ENCODE measurements at regions not wholly inside any gene's neighbourhood (a gene's known extent, or its start where the extent isn't known, plus 50 kb on each side); places are given as distances from the start of the nearest gene placed in this dataset.

DNA sequence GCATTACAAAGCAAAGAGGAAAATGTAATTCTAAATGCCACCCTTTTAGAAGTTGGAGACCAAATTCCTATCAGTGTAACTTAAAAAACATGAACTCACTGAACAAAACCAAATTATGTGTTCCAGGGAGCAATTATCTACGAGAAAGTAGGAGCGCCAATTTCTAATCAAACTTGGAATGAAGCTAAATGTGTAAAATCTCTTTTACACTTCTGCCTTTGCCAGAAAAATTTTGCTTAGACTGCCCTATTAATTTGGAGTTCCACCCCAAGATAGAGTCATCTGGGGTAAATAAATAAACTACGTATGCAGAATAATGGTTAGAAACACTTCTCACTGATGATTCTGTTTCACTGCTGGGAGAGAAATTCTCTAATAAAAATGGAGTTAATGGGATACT lies 825.6 kb downstream of the MTRR start:
- TF ChIP-seq, protein P1, sequence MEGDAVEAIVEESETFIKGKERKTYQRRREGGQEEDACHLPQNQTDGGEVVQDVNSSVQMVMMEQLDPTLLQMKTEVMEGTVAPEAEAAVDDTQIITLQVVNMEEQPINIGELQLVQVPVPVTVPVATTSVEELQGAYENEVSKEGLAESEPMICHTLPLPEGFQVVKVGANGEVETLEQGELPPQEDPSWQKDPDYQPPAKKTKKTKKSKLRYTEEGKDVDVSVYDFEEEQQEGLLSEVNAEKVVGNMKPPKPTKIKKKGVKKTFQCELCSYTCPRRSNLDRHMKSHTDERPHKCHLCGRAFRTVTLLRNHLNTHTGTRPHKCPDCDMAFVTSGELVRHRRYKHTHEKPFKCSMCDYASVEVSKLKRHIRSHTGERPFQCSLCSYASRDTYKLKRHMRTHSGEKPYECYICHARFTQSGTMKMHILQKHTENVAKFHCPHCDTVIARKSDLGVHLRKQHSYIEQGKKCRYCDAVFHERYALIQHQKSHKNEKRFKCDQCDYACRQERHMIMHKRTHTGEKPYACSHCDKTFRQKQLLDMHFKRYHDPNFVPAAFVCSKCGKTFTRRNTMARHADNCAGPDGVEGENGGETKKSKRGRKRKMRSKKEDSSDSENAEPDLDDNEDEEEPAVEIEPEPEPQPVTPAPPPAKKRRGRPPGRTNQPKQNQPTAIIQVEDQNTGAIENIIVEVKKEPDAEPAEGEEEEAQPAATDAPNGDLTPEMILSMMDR (conservative IDR thresholded peaks at IDR 0.05; ENCODE audit: low read length): no peak
- TF ChIP-seq EZH2phosphoT487 (IDR thresholded peaks at IDR 0.05; ENCODE audit: borderline replicate concordance, low read depth, low read length): no peak
